ENCODE measurements at regions not wholly inside any gene's neighbourhood (a gene's known extent, or its start where the extent isn't known, plus 50 kb on each side); places are given as distances from the start of the nearest gene placed in this dataset.

- H3K9me2 ChIP-seq (ENCODE audit: insufficient read depth, low read length): no peaks in the 10 kb centered on the region
- DNase-seq (ENCODE audit: low spot score): no peak
- no TSS peak for BruUV-seq (replicated peaks)
- H3K4me3 ChIP-seq (ENCODE audit: low read depth, low read length, poor library complexity, severe bottlenecking): no peak overlapping the region
- intact Hi-C loops (cut with micrococcal nuclease; ENCODE audit: unreplicated experiment): loop anchor here (10.0 kb wide), 1 partner anchor 56 kb away; no protein-coding TSS in a partner anchor
- no peak overlapping the region for H3K4me2 ChIP-seq (ENCODE audit: low read length)
- H3K79me2 ChIP-seq (ENCODE audit: insufficient read depth, low read depth, low read length): no peaks in the 10 kb centered on the region
- H3K9me3 ChIP-seq (ENCODE audit: low read length): no peaks in the 10 kb centered on the region
- ChIA-PET CTCF (ENCODE audit: unreplicated experiment) (no interaction called here), POLR2A (no interaction called here)
- H3K36me3 ChIP-seq (ENCODE audit: insufficient read depth, low read length): no peaks in the 10 kb centered on the region
- H3K27ac ChIP-seq (ENCODE audit: low read depth, low read length, poor library complexity, severe bottlenecking): no peak overlapping the region
- H4K20me1 ChIP-seq (ENCODE audit: insufficient read depth, low read length): no peaks in the 10 kb centered on the region
- no peak overlapping the region for H2AFZ ChIP-seq (ENCODE audit: low read length)
- TF ChIP-seq CTCF (conservative IDR thresholded peaks at IDR 0.05; ENCODE audit: low read length) (no peak), EZH2phosphoT487 (IDR thresholded peaks at IDR 0.05; ENCODE audit: borderline replicate concordance, low read depth, low read length) (no peak)
- H3K4me1 ChIP-seq (ENCODE audit: insufficient read depth, low read length, poor library complexity, severe bottlenecking): no peaks in the 10 kb centered on the region
Measured at GRCh38 chr15:39128746-39129145, 452.1 kb upstream of the THBS1 start.

GRCh38 chr15:39130556-39131379 is 450.1 kb upstream of the THBS1 start:
- no peaks in the 10 kb centered on the region for H3K9me3 ChIP-seq (ENCODE audit: low read length)
- no TSS peak for BruUV-seq (replicated peaks)
- no peak overlapping the region for H2AFZ ChIP-seq (ENCODE audit: low read length)
- no peaks in the 10 kb centered on the region for H3K9me2 ChIP-seq (ENCODE audit: insufficient read depth, low read length)
- H3K27ac ChIP-seq (ENCODE audit: low read depth, low read length, poor library complexity, severe bottlenecking): no peak overlapping the region
- no peaks in the 10 kb centered on the region for H4K20me1 ChIP-seq (ENCODE audit: insufficient read depth, low read length)
- no peaks in the 10 kb centered on the region for H3K36me3 ChIP-seq (ENCODE audit: insufficient read depth, low read length)
- no peak overlapping the region for H3K4me2 ChIP-seq (ENCODE audit: low read length)
- POLR2A ChIA-PET: no interaction called here
- no peaks in the 10 kb centered on the region for H3K79me2 ChIP-seq (ENCODE audit: insufficient read depth, low read depth, low read length)
- H3K4me3 ChIP-seq (ENCODE audit: low read depth, low read length, poor library complexity, severe bottlenecking): no peak overlapping the region
- no peaks in the 10 kb centered on the region for H3K4me1 ChIP-seq (ENCODE audit: insufficient read depth, low read length, poor library complexity, severe bottlenecking)
- DNase-seq (ENCODE audit: low spot score): no peak
- TF ChIP-seq EZH2phosphoT487 (IDR thresholded peaks at IDR 0.05; ENCODE audit: borderline replicate concordance, low read depth, low read length) (no peak), CTCF (conservative IDR thresholded peaks at IDR 0.05; ENCODE audit: low read length) (no peak)
- CTCF ChIA-PET (ENCODE audit: unreplicated experiment): no interaction called here
- intact Hi-C loops (cut with micrococcal nuclease; ENCODE audit: unreplicated experiment): no loop called here

GRCh38 chr15:39131609-39132008 is 449.3 kb upstream of the THBS1 start:
- Histone ChIP-seq H3K9me3 (ENCODE audit: low read length) (no peaks in the 10 kb centered on the region), H3K9me2 (ENCODE audit: insufficient read depth, low read length) (no peaks in the 10 kb centered on the region), H3K27ac (ENCODE audit: low read depth, low read length, poor library complexity, severe bottlenecking) (no peak overlapping the region), H2AFZ (ENCODE audit: low read length) (no peak overlapping the region), H3K79me2 (ENCODE audit: insufficient read depth, low read depth, low read length) (no peaks in the 10 kb centered on the region), H4K20me1 (ENCODE audit: insufficient read depth, low read length) (no peaks in the 10 kb centered on the region), H3K4me2 (ENCODE audit: low read length) (no peak overlapping the region), H3K4me1 (ENCODE audit: insufficient read depth, low read length, poor library complexity, severe bottlenecking) (no peaks in the 10 kb centered on the region), H3K36me3 (ENCODE audit: insufficient read depth, low read length) (no peaks in the 10 kb centered on the region), H3K4me3 (ENCODE audit: low read depth, low read length, poor library complexity, severe bottlenecking) (no peak overlapping the region)
- BruUV-seq (replicated peaks): no TSS peak
- POLR2A ChIA-PET: no interaction called here
- intact Hi-C loops (cut with micrococcal nuclease; ENCODE audit: unreplicated experiment): no loop called here
- no peak for DNase-seq (ENCODE audit: low spot score)
- CTCF ChIA-PET (ENCODE audit: unreplicated experiment): no interaction called here
- no peak for TF ChIP-seq EZH2phosphoT487 (IDR thresholded peaks at IDR 0.05; ENCODE audit: borderline replicate concordance, low read depth, low read length)
- TF ChIP-seq CTCF (conservative IDR thresholded peaks at IDR 0.05; ENCODE audit: low read length): no peak

All from OCI-LY7 (cell line).